ENCODE measurements at regions not wholly inside any gene's neighbourhood (a gene's known extent, or its start where the extent isn't known, plus 50 kb on each side); places are given as distances from the start of the nearest gene placed in this dataset.
A peak's percentile ranks its signal among the peaks of the same experiment; 100 is the strongest.

GRCh38 chr11:29641201-29641600, 375.6 kb downstream of the KCNA4 start:
- Histone ChIP-seq H3K36me3 (ENCODE audit: low read depth) (no peaks in the 10 kb centered on the region), H3K4me1 (ENCODE audit: insufficient read depth) (no peaks in the 10 kb centered on the region), H3K27ac (no peak overlapping the region), H3K27me3 (replicated peaks; ENCODE audit: insufficient read depth) (no peaks in the 10 kb centered on the region), H3K4me3 (no peak overlapping the region), H3K4me2 (ENCODE audit: unreplicated experiment) (no peak overlapping the region), H2AFZ (no peak overlapping the region), H3K9me2 (ENCODE audit: insufficient read depth) (no peaks in the 10 kb centered on the region), H3K9me3 (ENCODE audit: low read depth) (no peaks in the 10 kb centered on the region), H3F3A (ENCODE audit: insufficient read depth) (no peaks in the 10 kb centered on the region; the same call in 1 of the 2 replicates), H3K79me2 (ENCODE audit: insufficient read depth) (no peaks in the 10 kb centered on the region), H3K9ac (no peak overlapping the region), H4K20me1 (ENCODE audit: insufficient read depth) (no peaks in the 10 kb centered on the region)
- in situ Hi-C loops (cut with MboI), result no loop called here
- peak; percentile 54 for DNase-seq
- TF ChIP-seq EZH2 (IDR thresholded peaks at IDR 0.05; ENCODE audit: insufficient read depth, poor library complexity, severe bottlenecking) (no peak), EZH2phosphoT487 (IDR thresholded peaks at IDR 0.05; ENCODE audit: insufficient read depth, low read depth) (no peak)

- Histone ChIP-seq H3K79me2 (ENCODE audit: insufficient read depth) (no peaks in the 10 kb centered on the region), H3K27me3 (replicated peaks; ENCODE audit: insufficient read depth) (no peaks in the 10 kb centered on the region), H3K4me2 (ENCODE audit: unreplicated experiment) (no peak overlapping the region), H3K4me3 (no peak overlapping the region), H3K4me1 (ENCODE audit: insufficient read depth) (no peaks in the 10 kb centered on the region), H3K36me3 (ENCODE audit: low read depth) (no peaks in the 10 kb centered on the region), H3F3A (ENCODE audit: insufficient read depth) (no peaks in the 10 kb centered on the region), H3K9me3 (ENCODE audit: low read depth) (no peaks in the 10 kb centered on the region), H3K9me2 (ENCODE audit: insufficient read depth) (no peaks in the 10 kb centered on the region), H2AFZ (no peak overlapping the region), H3K27ac (no peak overlapping the region), H3K9ac (no peak overlapping the region), H4K20me1 (ENCODE audit: insufficient read depth) (no peaks in the 10 kb centered on the region)
- no peak for DNase-seq
- in situ Hi-C loops (cut with MboI), result no loop called here
- TF ChIP-seq EZH2 (IDR thresholded peaks at IDR 0.05; ENCODE audit: insufficient read depth, poor library complexity, severe bottlenecking), result no peak
- TF ChIP-seq EZH2phosphoT487 (IDR thresholded peaks at IDR 0.05; ENCODE audit: insufficient read depth, low read depth), result no peak
- whole genome bisulfite sequencing, 2 experiments (ENCODE audit: low coverage in 1 of 2, low lambda C conversion rate in 2 of 2, missing lambda C conversion rate in 2 of 2), result 17 to 26% methylated on average over 3 of the region's 3 CpGs
Measured at GRCh38 chr11:29634744-29635143, 382.1 kb downstream of the KCNA4 start.

- H4K20me1 ChIP-seq (ENCODE audit: insufficient read depth), result no peaks in the 10 kb centered on the region
- no peaks in the 10 kb centered on the region for H3K36me3 ChIP-seq (ENCODE audit: low read depth)
- H3K4me1 ChIP-seq (ENCODE audit: insufficient read depth), result no peaks in the 10 kb centered on the region
- no peak for TF ChIP-seq EZH2 (IDR thresholded peaks at IDR 0.05; ENCODE audit: insufficient read depth, poor library complexity, severe bottlenecking)
- no peak for TF ChIP-seq EZH2phosphoT487 (IDR thresholded peaks at IDR 0.05; ENCODE audit: insufficient read depth, low read depth)
- H3K27me3 ChIP-seq (replicated peaks; ENCODE audit: insufficient read depth), result no peaks in the 10 kb centered on the region
- DNase-seq, result peak; percentile 19
- no peak overlapping the region for H3K4me2 ChIP-seq (ENCODE audit: unreplicated experiment)
- H3K27ac ChIP-seq, result no peak overlapping the region
- H3K9ac ChIP-seq, result no peak overlapping the region
- in situ Hi-C loops (cut with MboI), result no loop called here
- H3K9me2 ChIP-seq (ENCODE audit: insufficient read depth), result no peaks in the 10 kb centered on the region
- H2AFZ ChIP-seq, result no peak overlapping the region
- no peaks in the 10 kb centered on the region for H3F3A ChIP-seq (ENCODE audit: insufficient read depth)
- no peaks in the 10 kb centered on the region for H3K9me3 ChIP-seq (ENCODE audit: low read depth)
- no peak overlapping the region for H3K4me3 ChIP-seq
- H3K79me2 ChIP-seq (ENCODE audit: insufficient read depth), result no peaks in the 10 kb centered on the region
Measured at GRCh38 chr11:29634244-29634643, 382.6 kb downstream of the KCNA4 start.

- DNase-seq, result peak; percentile 18
- Histone ChIP-seq H3K79me2 (ENCODE audit: insufficient read depth) (no peaks in the 10 kb centered on the region), H3K9ac (no peak overlapping the region), H3K9me2 (ENCODE audit: insufficient read depth) (no peaks in the 10 kb centered on the region), H3F3A (ENCODE audit: insufficient read depth) (no peaks in the 10 kb centered on the region), H4K20me1 (ENCODE audit: insufficient read depth) (no peaks in the 10 kb centered on the region), H3K36me3 (ENCODE audit: low read depth) (no peaks in the 10 kb centered on the region), H2AFZ (no peak overlapping the region), H3K27me3 (replicated peaks; ENCODE audit: insufficient read depth) (no peaks in the 10 kb centered on the region), H3K4me2 (ENCODE audit: unreplicated experiment) (no peak overlapping the region), H3K4me3 (no peak overlapping the region), H3K9me3 (ENCODE audit: low read depth) (no peaks in the 10 kb centered on the region), H3K4me1 (ENCODE audit: insufficient read depth) (no peaks in the 10 kb centered on the region), H3K27ac (no peak overlapping the region)
- in situ Hi-C loops (cut with MboI), result no loop called here
- 53% methylated on average over 3 of the region's 3 CpGs for WGBS, 2 experiments (ENCODE audit: low coverage in 1 of 2, low lambda C conversion rate in 2 of 2, missing lambda C conversion rate in 2 of 2)
- TF ChIP-seq EZH2phosphoT487 (IDR thresholded peaks at IDR 0.05; ENCODE audit: insufficient read depth, low read depth) (no peak), EZH2 (IDR thresholded peaks at IDR 0.05; ENCODE audit: insufficient read depth, poor library complexity, severe bottlenecking) (no peak)
Measured at GRCh38 chr11:29629286-29629685, 387.5 kb downstream of the KCNA4 start.

- WGBS, 2 experiments (ENCODE audit: low coverage in 1 of 2, low lambda C conversion rate in 2 of 2, missing lambda C conversion rate in 2 of 2), result 34 to 35% methylated on average over 3 of the region's 3 CpGs
- no peaks in the 10 kb centered on the region for H3K4me1 ChIP-seq (ENCODE audit: insufficient read depth)
- no peak overlapping the region for H3K27ac ChIP-seq
- H3K4me2 ChIP-seq (ENCODE audit: unreplicated experiment), result no peak overlapping the region
- no peak overlapping the region for H2AFZ ChIP-seq
- TF ChIP-seq EZH2phosphoT487 (IDR thresholded peaks at IDR 0.05; ENCODE audit: insufficient read depth, low read depth) (no peak), EZH2 (IDR thresholded peaks at IDR 0.05; ENCODE audit: insufficient read depth, poor library complexity, severe bottlenecking) (no peak)
- no peak for DNase-seq
- H3K36me3 ChIP-seq (ENCODE audit: low read depth), result no peaks in the 10 kb centered on the region
- no peaks in the 10 kb centered on the region for H3K9me2 ChIP-seq (ENCODE audit: insufficient read depth)
- H3K79me2 ChIP-seq (ENCODE audit: insufficient read depth), result no peaks in the 10 kb centered on the region
- H3K27me3 ChIP-seq (replicated peaks; ENCODE audit: insufficient read depth), result no peaks in the 10 kb centered on the region
- no peaks in the 10 kb centered on the region for H3F3A ChIP-seq (ENCODE audit: insufficient read depth)
- in situ Hi-C loops (cut with MboI), result no loop called here
- H4K20me1 ChIP-seq (ENCODE audit: insufficient read depth), result no peaks in the 10 kb centered on the region
- no peak overlapping the region for H3K9ac ChIP-seq
- H3K4me3 ChIP-seq, result no peak overlapping the region
- H3K9me3 ChIP-seq (ENCODE audit: low read depth), result no peaks in the 10 kb centered on the region
Measured at GRCh38 chr11:29628609-29629008, 388.2 kb downstream of the KCNA4 start.
